HepG2 (cell line): ENCODE measurements at regions not wholly inside any gene's neighbourhood (a gene's known extent, or its start where the extent isn't known, plus 50 kb on each side); places are given as distances from the start of the nearest gene placed in this dataset.

Experiments
- ATAC-seq: fragments of 200-7000 bp; cut with Tn5 transposase; 3 replicates; pipeline ENCODE4 v1.9.1; 2020; ENCODE audit warnings: mild to moderate bottlenecking, moderate library complexity
- BruUV-seq: library from RNA; stranded (reverse); fragments of 400-500 nt; replicated peaks from 2 replicates; lab custom pipeline; 2021; lab: Mats Ljungman, UMichigan
- CTCF ChIA-PET: fragments of 300-600 bp; formaldehyde crosslinking; extraction: SDS; loops from one replicate; lab custom pipeline; 2021; ENCODE audit warnings: low total read pairs, inconsistent platforms, low intra/inter-chr PET ratio; lab: Yijun Ruan, JAX
- POLR2A ChIA-PET: fragments of 350-600 bp; sonication (Branson Sonifier 250); formaldehyde crosslinking; loops from one replicate; lab custom pipeline; 2020; ENCODE audit warnings: antibody characterized with exemption, inconsistent platforms; lab: Yijun Ruan, JAX
- DNase-seq: peaks from one replicate; pipeline ENCODE4 v3.0.0-alpha.2; 2015; ENCODE audit warnings: low spot score
- FAIRE-seq: peaks from 3 replicates; lab custom pipeline; 2011; peaks lifted over from hg19 to GRCh38; lab: Jason Lieb, UNC
- H2AFZ ChIP-seq: one replicate; pipeline ENCODE4 v1.6.1; 2011; ENCODE audit warnings: low read length, inconsistent platforms
- H3K27ac ChIP-seq: fragments of 300-600 bp; 3 replicates; pipeline ENCODE4 v1.8.0; 2011; ENCODE audit warnings: mixed run types, mild to moderate bottlenecking, mixed read lengths, low read length, inconsistent platforms; ENCODE audit not compliant: insufficient read depth; ENCODE audit errors: extremely low read length
- H3K27me3 ChIP-seq, 2 experiments: fragments of 200-600 bp in 1 of 2; 2 replicates in 1 of 2; 3 replicates in 1 of 2; pipeline versions ENCODE4 v1.6.0 to v1.8.0; 2011; ENCODE audit warnings: low read length in 2 of 2, mild to moderate bottlenecking in 2 of 2, moderate library complexity in 2 of 2, inconsistent platforms in 1 of 2; ENCODE audit not compliant: insufficient read depth in 2 of 2, control insufficient read depth in 1 of 2
- H3K36me3 ChIP-seq, 2 experiments: fragments of 200-600 bp in 1 of 2; replicated peaks in 1 of 2; 2 replicates in 1 of 2; 3 replicates in 1 of 2; pipeline versions ENCODE4 v1.5.1 to v1.8.0; 2011; ENCODE audit warnings: low read length in 2 of 2, inconsistent platforms in 1 of 2; ENCODE audit not compliant: insufficient read depth in 2 of 2, control insufficient read depth in 1 of 2
- H3K4me1 ChIP-seq: 2 replicates; pipeline ENCODE4 v1.5.1; 2012; ENCODE audit warnings: low read length, inconsistent platforms; ENCODE audit not compliant: insufficient read depth
- H3K4me2 ChIP-seq: 2 replicates; pipeline ENCODE4 v1.6.0; 2011; ENCODE audit warnings: low read depth, low read length, inconsistent platforms
- H3K4me3 ChIP-seq, 3 experiments: fragments of 200-600 bp in 1 of 3; sonication (generic), shearing (Covaris generic) in 1 of 3; replicated peaks in 1 of 3; 2 replicates each; pipeline ENCODE4 v1.5.1; 2011 to 2016; ENCODE audit warnings: low read length in 3 of 3, inconsistent platforms in 2 of 3, low read depth in 2 of 3, mild to moderate bottlenecking in 2 of 3, control low read depth in 1 of 3, mixed read lengths in 1 of 3; ENCODE audit not compliant: insufficient read depth in 1 of 3
- H3K79me2 ChIP-seq: one replicate; pipeline ENCODE4 v1.6.1; 2011; ENCODE audit warnings: low read length, inconsistent platforms; ENCODE audit not compliant: insufficient read depth
- H3K9ac ChIP-seq: 2 replicates; pipeline ENCODE4 v1.6.0; 2011; ENCODE audit warnings: mild to moderate bottlenecking, low read depth, low read length, inconsistent platforms; ENCODE audit not compliant: insufficient read depth
- H3K9me3 ChIP-seq: 2 replicates; pipeline ENCODE4 v1.5.1; 2012; ENCODE audit warnings: mild to moderate bottlenecking, low read length
- H4K20me1 ChIP-seq: 2 replicates; pipeline ENCODE4 v1.6.0; 2011; ENCODE audit warnings: inconsistent platforms, mild to moderate bottlenecking, low read length, moderate library complexity; ENCODE audit not compliant: insufficient read depth
- FIP1L1 ChIP-seq: fragments of 200-400 bp; formaldehyde crosslinking; IDR thresholded peaks from 2 replicates; pipeline ENCODE4 v1.6.1; 2018; ENCODE audit warnings: low read depth, mild to moderate bottlenecking, low read length, moderate library complexity, borderline replicate concordance; ENCODE audit not compliant: insufficient read depth
- JUND ChIP-seq: sonication (generic); formaldehyde crosslinking; IDR thresholded peaks from 2 replicates; pipeline ENCODE4 v1.8.0; 2022; ENCODE audit warnings: mild to moderate bottlenecking, missing genetic modification reagents
- RBM22 ChIP-seq: fragments of 200-400 bp; formaldehyde crosslinking; optimal IDR thresholded peaks from 2 replicates; pipeline ENCODE3; 2017; ENCODE audit warnings: mild to moderate bottlenecking, low read length, moderate library complexity
- TP53 ChIP-seq: sonication (generic); formaldehyde crosslinking; conservative IDR thresholded peaks from 2 replicates; pipeline ENCODE4 v1.4.0; 2020; ENCODE audit warnings: missing genetic modification reagents
- TSC22D2 ChIP-seq: sonication (generic); formaldehyde crosslinking; IDR thresholded peaks from 2 replicates; pipeline ENCODE4 v1.5.1; 2020; ENCODE audit warnings: missing genetic modification reagents, mild to moderate bottlenecking, borderline replicate concordance
- ZNF235 ChIP-seq: sonication (generic); formaldehyde crosslinking; IDR thresholded peaks from 2 replicates; pipeline ENCODE4 v1.8.1; 2023; ENCODE audit warnings: mild to moderate bottlenecking, missing genetic modification reagents, borderline replicate concordance
- ZNF431 ChIP-seq: sonication (generic); formaldehyde crosslinking; IDR thresholded peaks from 2 replicates; pipeline ENCODE4 v1.9.0; 2022; ENCODE audit warnings: missing genetic modification reagents, low read depth, mild to moderate bottlenecking, borderline replicate concordance
- ZNF556 ChIP-seq: sonication (generic); formaldehyde crosslinking; IDR thresholded peaks from 2 replicates; pipeline ENCODE4 v1.4.0; 2020; ENCODE audit warnings: mild to moderate bottlenecking, missing genetic modification reagents, borderline replicate concordance
- ZNF75D ChIP-seq: sonication (generic); formaldehyde crosslinking; IDR thresholded peaks from 2 replicates; pipeline ENCODE4 v1.8.1; 2023; ENCODE audit warnings: missing genetic modification reagents, mild to moderate bottlenecking, borderline replicate concordance
- ZNF766 ChIP-seq: sonication (generic); formaldehyde crosslinking; IDR thresholded peaks from 2 replicates; pipeline ENCODE4 v1.5.0; 2020; ENCODE audit warnings: missing genetic modification reagents, borderline replicate concordance
- ZNF850 ChIP-seq: sonication (generic); formaldehyde crosslinking; conservative IDR thresholded peaks from 2 replicates; pipeline ENCODE4 v1.9.0; 2021; ENCODE audit warnings: mild to moderate bottlenecking, missing genetic modification reagents
- WGBS: methylation state at CpG from one replicate; pipeline ENCODE4 v1.1.6; 2017; ENCODE audit warnings: low lambda C conversion rate; 5-methylcytosine and 5-hydroxymethylcytosine counted together
- in situ Hi-C: cut with HindIII; loops from 2 replicates; pipeline ENCODE4 v1.10.0; 2017; ENCODE audit warnings: low pct_unique_long_range_greater_than_20kb; ENCODE audit not compliant: extremely low pct_ligation_motif_present
- intact Hi-C: fragments of 100-400 bp; cut with micrococcal nuclease; formaldehyde crosslinking; loops from one replicate; pipeline ENCODE4 v1.10.0; 2022; ENCODE audit not compliant: unreplicated experiment
- TF ChIP-seq, protein P1 (sequence below): sonication (generic); formaldehyde crosslinking; IDR thresholded peaks from 2 replicates; pipeline ENCODE4 v1.4.0; 2020; ENCODE audit warnings: mild to moderate bottlenecking, missing genetic modification reagents, borderline replicate concordance
- TF ChIP-seq, protein P2 (sequence below): IDR thresholded peaks from 2 replicates; pipeline ENCODE4 v1.6.1; 2016; ENCODE audit warnings: low read depth, control low read depth
- TF ChIP-seq, protein P3 (sequence below): IDR thresholded peaks from 2 replicates; pipeline ENCODE4 v1.6.1; 2016
- TF ChIP-seq, protein P4 (sequence below): sonication (generic); formaldehyde crosslinking; IDR thresholded peaks from 2 replicates; pipeline ENCODE4 v1.4.0; 2020; ENCODE audit warnings: missing genetic modification reagents

DNA sequence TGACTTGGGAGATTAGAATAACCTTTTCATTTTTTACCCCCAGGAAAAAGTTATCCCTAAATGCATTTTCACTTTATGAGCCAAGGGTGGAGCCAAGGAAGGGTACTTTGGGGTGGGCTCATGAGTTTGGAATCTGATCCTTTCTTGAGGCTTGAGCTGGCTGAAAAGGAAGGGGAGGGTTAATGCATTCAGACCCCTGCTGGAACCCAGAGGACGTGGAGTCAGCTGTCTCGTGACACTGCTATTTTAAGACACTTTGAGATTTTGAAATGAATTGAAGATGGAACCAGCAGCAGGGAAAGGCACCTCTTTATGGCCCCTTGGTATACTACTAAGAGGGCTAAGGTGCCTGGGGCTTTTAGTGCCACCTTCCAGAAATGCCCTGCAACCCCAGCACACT is 90.4 kb downstream of the MARCHF4 start (continued):
- TF ChIP-seq, protein P1, sequence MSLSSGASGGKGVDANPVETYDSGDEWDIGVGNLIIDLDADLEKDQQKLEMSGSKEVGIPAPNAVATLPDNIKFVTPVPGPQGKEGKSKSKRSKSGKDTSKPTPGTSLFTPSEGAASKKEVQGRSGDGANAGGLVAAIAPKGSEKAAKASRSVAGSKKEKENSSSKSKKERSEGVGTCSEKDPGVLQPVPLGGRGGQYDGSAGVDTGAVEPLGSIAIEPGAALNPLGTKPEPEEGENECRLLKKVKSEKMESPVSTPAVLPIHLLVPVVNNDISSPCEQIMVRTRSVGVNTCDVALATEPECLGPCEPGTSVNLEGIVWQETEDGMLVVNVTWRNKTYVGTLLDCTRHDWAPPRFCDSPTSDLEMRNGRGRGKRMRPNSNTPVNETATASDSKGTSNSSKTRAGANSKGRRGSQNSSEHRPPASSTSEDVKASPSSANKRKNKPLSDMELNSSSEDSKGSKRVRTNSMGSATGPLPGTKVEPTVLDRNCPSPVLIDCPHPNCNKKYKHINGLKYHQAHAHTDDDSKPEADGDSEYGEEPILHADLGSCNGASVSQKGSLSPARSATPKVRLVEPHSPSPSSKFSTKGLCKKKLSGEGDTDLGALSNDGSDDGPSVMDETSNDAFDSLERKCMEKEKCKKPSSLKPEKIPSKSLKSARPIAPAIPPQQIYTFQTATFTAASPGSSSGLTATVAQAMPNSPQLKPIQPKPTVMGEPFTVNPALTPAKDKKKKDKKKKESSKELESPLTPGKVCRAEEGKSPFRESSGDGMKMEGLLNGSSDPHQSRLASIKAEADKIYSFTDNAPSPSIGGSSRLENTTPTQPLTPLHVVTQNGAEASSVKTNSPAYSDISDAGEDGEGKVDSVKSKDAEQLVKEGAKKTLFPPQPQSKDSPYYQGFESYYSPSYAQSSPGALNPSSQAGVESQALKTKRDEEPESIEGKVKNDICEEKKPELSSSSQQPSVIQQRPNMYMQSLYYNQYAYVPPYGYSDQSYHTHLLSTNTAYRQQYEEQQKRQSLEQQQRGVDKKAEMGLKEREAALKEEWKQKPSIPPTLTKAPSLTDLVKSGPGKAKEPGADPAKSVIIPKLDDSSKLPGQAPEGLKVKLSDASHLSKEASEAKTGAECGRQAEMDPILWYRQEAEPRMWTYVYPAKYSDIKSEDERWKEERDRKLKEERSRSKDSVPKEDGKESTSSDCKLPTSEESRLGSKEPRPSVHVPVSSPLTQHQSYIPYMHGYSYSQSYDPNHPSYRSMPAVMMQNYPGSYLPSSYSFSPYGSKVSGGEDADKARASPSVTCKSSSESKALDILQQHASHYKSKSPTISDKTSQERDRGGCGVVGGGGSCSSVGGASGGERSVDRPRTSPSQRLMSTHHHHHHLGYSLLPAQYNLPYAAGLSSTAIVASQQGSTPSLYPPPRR (CRISPR knock-in tag): no peak
- TF ChIP-seq TSC22D2 (CRISPR knock-in tag) (no peak), ZNF431 (CRISPR knock-in tag) (no peak)
- TF ChIP-seq, all 625 proteins: peak for 0

DNA sequence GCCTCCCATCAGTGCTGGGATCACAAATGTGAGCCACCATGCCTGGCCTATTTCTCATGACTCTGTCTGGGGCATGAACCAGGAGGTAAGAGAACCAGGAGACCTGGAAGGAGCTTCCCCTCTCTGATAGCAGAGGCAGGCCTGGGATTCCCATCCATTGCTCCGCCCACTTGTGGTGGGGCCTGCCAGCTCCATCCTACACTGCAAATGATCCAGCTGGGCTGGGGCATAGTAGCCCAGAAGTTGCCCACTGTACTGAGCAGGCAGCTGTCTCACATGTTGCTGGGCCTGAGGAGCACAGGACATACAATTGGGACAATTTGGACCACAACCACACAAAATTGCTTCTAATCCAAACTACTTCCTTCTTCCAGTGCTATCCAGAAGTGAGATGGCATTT is 91.0 kb downstream of the MARCHF4 start:
- no TSS peak for BruUV-seq
- intact Hi-C loops: no loop called here
- FAIRE-seq (no peak), DNase-seq (no peak), ATAC-seq (no peak)
- in situ Hi-C loops: no loop called here
- Histone ChIP-seq H3K9ac (no peak overlapping the region), H2AFZ (no peak overlapping the region), H3K36me3 (no peaks in the 10 kb centered on the region), H3K4me1 (peaks cover 3% of the 10 kb centered on the region), H3K9me3 (no peaks in the 10 kb centered on the region), H3K4me2 (no peak overlapping the region), H3K27me3 (peaks cover 1 to 22% of the 10 kb centered on the region in 2 experiments; a peak in 3 of 5 replicates), H3K4me3 (no peak overlapping the region), H3K27ac (no peak overlapping the region), H3K79me2 (no peaks in the 10 kb centered on the region), H4K20me1 (no peaks in the 10 kb centered on the region)
- ChIA-PET CTCF (no interaction called here), POLR2A (no interaction called here)
- WGBS: no CpG with 5 or more reads among the region's 1 CpG
- TF ChIP-seq JUND (CRISPR knock-in tag) (no peak), ZNF235 (CRISPR knock-in tag) (no peak), FIP1L1 (no peak), TP53 (CRISPR knock-in tag) (no peak), RBM22 (no peak), ZNF850 (CRISPR knock-in tag) (no peak), ZNF75D (CRISPR knock-in tag) (no peak), ZNF556 (CRISPR knock-in tag) (no peak), ZNF766 (no peak)
- TF ChIP-seq, protein P2, sequence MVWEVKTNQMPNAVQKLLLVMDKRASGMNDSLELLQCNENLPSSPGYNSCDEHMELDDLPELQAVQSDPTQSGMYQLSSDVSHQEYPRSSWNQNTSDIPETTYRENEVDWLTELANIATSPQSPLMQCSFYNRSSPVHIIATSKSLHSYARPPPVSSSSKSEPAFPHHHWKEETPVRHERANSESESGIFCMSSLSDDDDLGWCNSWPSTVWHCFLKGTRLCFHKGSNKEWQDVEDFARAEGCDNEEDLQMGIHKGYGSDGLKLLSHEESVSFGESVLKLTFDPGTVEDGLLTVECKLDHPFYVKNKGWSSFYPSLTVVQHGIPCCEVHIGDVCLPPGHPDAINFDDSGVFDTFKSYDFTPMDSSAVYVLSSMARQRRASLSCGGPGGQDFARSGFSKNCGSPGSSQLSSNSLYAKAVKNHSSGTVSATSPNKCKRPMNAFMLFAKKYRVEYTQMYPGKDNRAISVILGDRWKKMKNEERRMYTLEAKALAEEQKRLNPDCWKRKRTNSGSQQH (CRISPR knock-in tag): no peak
- TF ChIP-seq, protein P3, sequence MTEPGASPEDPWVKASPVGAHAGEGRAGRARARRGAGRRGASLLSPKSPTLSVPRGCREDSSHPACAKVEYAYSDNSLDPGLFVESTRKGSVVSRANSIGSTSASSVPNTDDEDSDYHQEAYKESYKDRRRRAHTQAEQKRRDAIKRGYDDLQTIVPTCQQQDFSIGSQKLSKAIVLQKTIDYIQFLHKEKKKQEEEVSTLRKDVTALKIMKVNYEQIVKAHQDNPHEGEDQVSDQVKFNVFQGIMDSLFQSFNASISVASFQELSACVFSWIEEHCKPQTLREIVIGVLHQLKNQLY (CRISPR knock-in tag): no peak
- TF ChIP-seq, protein P4, sequence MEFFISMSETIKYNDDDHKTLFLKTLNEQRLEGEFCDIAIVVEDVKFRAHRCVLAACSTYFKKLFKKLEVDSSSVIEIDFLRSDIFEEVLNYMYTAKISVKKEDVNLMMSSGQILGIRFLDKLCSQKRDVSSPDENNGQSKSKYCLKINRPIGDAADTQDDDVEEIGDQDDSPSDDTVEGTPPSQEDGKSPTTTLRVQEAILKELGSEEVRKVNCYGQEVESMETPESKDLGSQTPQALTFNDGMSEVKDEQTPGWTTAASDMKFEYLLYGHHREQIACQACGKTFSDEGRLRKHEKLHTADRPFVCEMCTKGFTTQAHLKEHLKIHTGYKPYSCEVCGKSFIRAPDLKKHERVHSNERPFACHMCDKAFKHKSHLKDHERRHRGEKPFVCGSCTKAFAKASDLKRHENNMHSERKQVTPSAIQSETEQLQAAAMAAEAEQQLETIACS (CRISPR knock-in tag): no peak
